HEK293T (cell line): ENCODE measurements at regions not wholly inside any gene's neighbourhood (a gene's known extent, or its start where the extent isn't known, plus 50 kb on each side); places are given as distances from the start of the nearest gene placed in this dataset.

Experiments
- ARNT ChIP-seq: fragments of 450-650 bp; IDR thresholded peaks from 2 replicates; pipeline ENCODE4 v1.6.1; 2017; ENCODE audit warnings: mild to moderate bottlenecking
- BHLHE40 ChIP-seq: fragments of 450-650 bp; IDR thresholded peaks from 2 replicates; pipeline ENCODE4 v1.6.1; 2016; ENCODE audit warnings: mild to moderate bottlenecking, moderate library complexity, borderline replicate concordance
- ELF4 ChIP-seq: fragments of 450-650 bp; IDR thresholded peaks from 2 replicates; pipeline ENCODE4 v1.6.1; 2017; ENCODE audit warnings: antibody characterized with exemption
- FOXM1 ChIP-seq: fragments of 450-650 bp; IDR thresholded peaks from 2 replicates; pipeline ENCODE4 v1.6.1; 2017; ENCODE audit warnings: mild to moderate bottlenecking, borderline replicate concordance
- LEF1 ChIP-seq: fragments of 450-650 bp; IDR thresholded peaks from 2 replicates; pipeline ENCODE4 v1.6.1; 2017; ENCODE audit warnings: mild to moderate bottlenecking, borderline replicate concordance
- NFRKB ChIP-seq: fragments of 450-650 bp; IDR thresholded peaks from 2 replicates; pipeline ENCODE4 v1.6.1; 2016; ENCODE audit warnings: mild to moderate bottlenecking, moderate library complexity
- SP1 ChIP-seq: fragments of 450-650 bp; IDR thresholded peaks from 2 replicates; pipeline ENCODE4 v1.6.1; 2017
- TARDBP ChIP-seq: fragments of 450-650 bp; IDR thresholded peaks from 2 replicates; pipeline ENCODE4 v1.6.1; 2016
- ZNF384 ChIP-seq: fragments of 450-650 bp; IDR thresholded peaks from 2 replicates; pipeline ENCODE4 v1.6.1; 2016

DNA sequence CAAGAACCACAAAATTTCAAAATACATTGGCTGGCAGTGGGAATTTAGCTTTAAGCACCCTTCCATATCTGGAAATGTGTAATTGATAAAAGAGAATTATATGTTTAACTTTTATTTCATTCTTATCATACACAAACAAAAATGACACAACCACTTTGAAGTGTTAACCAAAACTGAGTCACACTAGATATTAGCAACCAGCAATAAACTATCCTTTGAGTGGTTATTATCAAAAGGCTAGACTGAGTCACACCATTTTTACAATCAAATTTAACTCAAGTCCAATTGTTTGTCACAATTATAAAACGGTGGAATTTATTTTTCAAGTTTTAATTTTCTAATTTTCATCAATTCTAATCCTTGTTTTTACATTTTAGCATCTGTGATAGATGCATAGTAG is 121.7 kb downstream of the LIG4 start:
- no peak for TF ChIP-seq BHLHE40
- TF ChIP-seq SP1 = no peak
- TF ChIP-seq FOXM1 = no peak
- no peak for TF ChIP-seq TARDBP
- TF ChIP-seq ELF4 = no peak
- no peak for TF ChIP-seq NFRKB
- TF ChIP-seq ZNF384 = no peak
- TF ChIP-seq ARNT = no peak
- no peak for TF ChIP-seq LEF1
